MCF 10A (cell line): ENCODE measurements at regions not wholly inside any gene's neighbourhood (a gene's known extent, or its start where the extent isn't known, plus 50 kb on each side); places are given as distances from the start of the nearest gene placed in this dataset.

Experiments
- BruUV-seq: library from RNA; stranded (reverse); fragments of 400-500 nt; replicated peaks from 2 replicates; lab custom pipeline; 2021; lab: Mats Ljungman, UMichigan
- CTCF ChIA-PET: fragments of 300-600 bp; sonication (Branson Sonifier 250); formaldehyde crosslinking; extraction: SDS; loops from one replicate; lab custom pipeline; 2021; ENCODE audit warnings: antibody characterized with exemption, inconsistent platforms; lab: Yijun Ruan, JAX
- POLR2A ChIA-PET: fragments of 300-600, 350-650 bp; sonication (Branson Sonifier 250); formaldehyde crosslinking; extraction: SDS; loops from one replicate; lab custom pipeline; 2020; ENCODE audit warnings: antibody characterized with exemption, inconsistent platforms; lab: Yijun Ruan, JAX
- DNase-seq: peaks from one replicate; pipeline ENCODE4 v3.0.0-alpha.2; 2018; ENCODE audit not compliant: unreplicated experiment
- H3K27ac Mint-ChIP-seq: one replicate; pipeline ENCODE4 v1.8.0; 2022; ENCODE audit warnings: mild to moderate bottlenecking, low read depth, mixed read lengths; ENCODE audit not compliant: unreplicated experiment
- H3K27me3 Mint-ChIP-seq: one replicate; pipeline ENCODE4 v1.8.0; 2022; ENCODE audit warnings: mixed read lengths; ENCODE audit not compliant: insufficient read depth, unreplicated experiment
- H3K36me3 Mint-ChIP-seq: one replicate; pipeline ENCODE4 v1.8.0; 2022; ENCODE audit warnings: mild to moderate bottlenecking, moderate library complexity, mixed read lengths; ENCODE audit not compliant: insufficient read depth, unreplicated experiment
- H3K4me1 Mint-ChIP-seq: one replicate; pipeline ENCODE4 v1.8.0; 2022; ENCODE audit warnings: mixed read lengths; ENCODE audit not compliant: insufficient read depth, unreplicated experiment
- H3K4me3 Mint-ChIP-seq: one replicate; pipeline ENCODE4 v1.8.0; 2022; ENCODE audit warnings: mild to moderate bottlenecking, moderate library complexity, mixed read lengths; ENCODE audit not compliant: unreplicated experiment
- H3K9me3 Mint-ChIP-seq: one replicate; pipeline ENCODE4 v1.8.0; 2022; ENCODE audit warnings: mixed read lengths; ENCODE audit not compliant: unreplicated experiment
- intact Hi-C: fragments of 100-400 bp; cut with micrococcal nuclease; formaldehyde crosslinking; loops from 2 replicates; pipeline ENCODE4 v1.14.1; 2022
- TF ChIP-seq, protein P1 (sequence below): fragments of 200-600 bp; IDR thresholded peaks from one replicate; pipeline ENCODE4 v1.8.0; 2022; ENCODE audit warnings: antibody characterized with exemption, mild to moderate bottlenecking; ENCODE audit not compliant: unreplicated experiment

DNA sequence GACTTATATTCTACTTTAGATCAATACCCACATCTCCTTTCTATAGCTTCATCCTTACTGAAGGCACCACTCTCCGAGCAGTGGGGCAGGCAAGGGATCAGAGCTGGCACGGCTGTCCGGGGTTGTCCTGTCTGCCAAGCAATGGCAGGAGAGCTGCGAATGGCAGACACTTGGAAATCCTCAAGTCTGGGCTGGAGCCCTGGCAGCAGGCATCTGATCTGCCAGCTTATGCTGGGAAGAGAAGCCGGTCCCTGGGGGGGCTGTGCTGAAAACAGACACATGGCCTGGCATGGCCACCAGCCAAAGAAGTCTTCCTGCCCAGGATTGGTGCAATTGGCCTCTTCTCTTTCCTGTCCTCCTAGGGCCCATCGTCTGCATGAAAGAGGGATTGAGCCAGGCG, 280.2 kb upstream of the PWP1 start:
- DNase-seq: no peak
- POLR2A ChIA-PET: no interaction called here
- H3K36me3 Mint-ChIP-seq: no peaks in the 10 kb centered on the region
- no TSS peak for BruUV-seq
- no peaks in the 10 kb centered on the region for H3K27me3 Mint-ChIP-seq
- H3K27ac Mint-ChIP-seq: no peak overlapping the region
- H3K9me3 Mint-ChIP-seq: no peaks in the 10 kb centered on the region
- CTCF ChIA-PET: interaction anchor here (0.6 to 12.6 kb wide), 11 partner anchors 13 to 274 kb away, joined by 3 to 150 read pairs (median 4); no protein-coding TSS in a partner anchor
- H3K4me3 Mint-ChIP-seq: no peak overlapping the region
- TF ChIP-seq, protein P1, sequence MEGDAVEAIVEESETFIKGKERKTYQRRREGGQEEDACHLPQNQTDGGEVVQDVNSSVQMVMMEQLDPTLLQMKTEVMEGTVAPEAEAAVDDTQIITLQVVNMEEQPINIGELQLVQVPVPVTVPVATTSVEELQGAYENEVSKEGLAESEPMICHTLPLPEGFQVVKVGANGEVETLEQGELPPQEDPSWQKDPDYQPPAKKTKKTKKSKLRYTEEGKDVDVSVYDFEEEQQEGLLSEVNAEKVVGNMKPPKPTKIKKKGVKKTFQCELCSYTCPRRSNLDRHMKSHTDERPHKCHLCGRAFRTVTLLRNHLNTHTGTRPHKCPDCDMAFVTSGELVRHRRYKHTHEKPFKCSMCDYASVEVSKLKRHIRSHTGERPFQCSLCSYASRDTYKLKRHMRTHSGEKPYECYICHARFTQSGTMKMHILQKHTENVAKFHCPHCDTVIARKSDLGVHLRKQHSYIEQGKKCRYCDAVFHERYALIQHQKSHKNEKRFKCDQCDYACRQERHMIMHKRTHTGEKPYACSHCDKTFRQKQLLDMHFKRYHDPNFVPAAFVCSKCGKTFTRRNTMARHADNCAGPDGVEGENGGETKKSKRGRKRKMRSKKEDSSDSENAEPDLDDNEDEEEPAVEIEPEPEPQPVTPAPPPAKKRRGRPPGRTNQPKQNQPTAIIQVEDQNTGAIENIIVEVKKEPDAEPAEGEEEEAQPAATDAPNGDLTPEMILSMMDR: no peak
- intact Hi-C loops: no loop called here
- H3K4me1 Mint-ChIP-seq: no peaks in the 10 kb centered on the region

- H3K4me1 Mint-ChIP-seq: peaks cover 6% of the 10 kb centered on the region
- no peak overlapping the region for H3K27ac Mint-ChIP-seq
- TF ChIP-seq, protein P1: no peak
- no peak for DNase-seq
- no peaks in the 10 kb centered on the region for H3K9me3 Mint-ChIP-seq
- H3K27me3 Mint-ChIP-seq: no peaks in the 10 kb centered on the region
- no peak overlapping the region for H3K4me3 Mint-ChIP-seq
- intact Hi-C loops: no loop called here
- ChIA-PET CTCF (interaction anchor here (0.9 to 12.6 kb wide), 6 partner anchors 17 to 275 kb away, joined by 3 to 150 read pairs (median 4); no protein-coding TSS in a partner anchor), POLR2A (no interaction called here)
- H3K36me3 Mint-ChIP-seq: no peaks in the 10 kb centered on the region
- BruUV-seq: no TSS peak
Measured at GRCh38 chr12:107406932-107407331, 278.7 kb upstream of the PWP1 start.

- intact Hi-C loops: no loop called here
- ChIA-PET POLR2A (interaction anchor here (0.6 to 1.1 kb wide), 2 partner anchors 17 to 276 kb away, joined by 3 read pairs; no protein-coding TSS in a partner anchor), CTCF (interaction anchor here (0.5 to 1.9 kb wide), 4 partner anchors 9 to 643 kb away, joined by 3 to 6 read pairs (median 4); no protein-coding TSS in a partner anchor)
- Mint-ChIP-seq H3K9me3 (no peaks in the 10 kb centered on the region), H3K4me1 (peaks cover 24% of the 10 kb centered on the region), H3K4me3 (no peak overlapping the region), H3K27me3 (no peaks in the 10 kb centered on the region), H3K27ac (no peak overlapping the region), H3K36me3 (no peaks in the 10 kb centered on the region)
- TF ChIP-seq, protein P1: no peak
- BruUV-seq: no TSS peak
- peak; percentile 70 for DNase-seq
Measured at GRCh38 chr12:107411792-107412535, 273.6 kb upstream of the PWP1 start.

GRCh38 chr12:107415071-107415470, 270.5 kb upstream of the PWP1 start:
- Mint-ChIP-seq H3K4me3 (no peak overlapping the region), H3K27me3 (no peaks in the 10 kb centered on the region), H3K9me3 (no peaks in the 10 kb centered on the region), H3K27ac (peak overlapping the region; percentile 46), H3K4me1 (peaks cover 24% of the 10 kb centered on the region), H3K36me3 (no peaks in the 10 kb centered on the region)
- CTCF ChIA-PET: interaction anchor here (0.6 to 0.8 kb wide), 3 partner anchors 40 to 191 kb away, joined by 3 to 5 read pairs (median 3); no protein-coding TSS in a partner anchor
- DNase-seq: no peak
- no TSS peak for BruUV-seq
- POLR2A ChIA-PET: no interaction called here
- intact Hi-C loops: no loop called here
- TF ChIP-seq, protein P1: no peak
